Stimulated activated CD8-positive, alpha-beta memory T cell treated with anti-CD3 and anti-CD28 coated beads, Interleukin-7, amount 100 ng/mL, for 48 hours (primary cell): ENCODE measurements at regions not wholly inside any gene's neighbourhood (a gene's known extent, or its start where the extent isn't known, plus 50 kb on each side); places are given as distances from the start of the nearest gene placed in this dataset.

ENCODE experiments used
- DNase-seq, 2 donors: peaks; one replicate each; pipeline ENCODE4 v3.0.0-alpha.2; 2020; ENCODE audit warnings: low read depth in 1 of 2; ENCODE audit errors: extremely low read depth in 1 of 2

GRCh38 chr9:81490605-81491331 is 198.6 kb downstream of the TLE1 start:
- DNase-seq: no peak

- no peak for DNase-seq
Measured at GRCh38 chr9:81489046-81489445, 200.3 kb downstream of the TLE1 start.

GRCh38 chr9:81480828-81481604 is 208.3 kb downstream of the TLE1 start:
- DNase-seq: no peak

- DNase-seq: no peak
Measured at GRCh38 chr9:81479573-81479972, 209.8 kb downstream of the TLE1 start.

- DNase-seq: no peak
Measured at GRCh38 chr9:81477669-81478068, 211.7 kb downstream of the TLE1 start.

- DNase-seq: no peak
Measured at GRCh38 chr9:81476813-81477490, 212.4 kb downstream of the TLE1 start.

GRCh38 chr9:81474792-81475191 is 214.6 kb downstream of the TLE1 start:
- no peak for DNase-seq

GRCh38 chr9:81474125-81474524 is 215.2 kb downstream of the TLE1 start:
- DNase-seq: no peak

- DNase-seq: no peak
Measured at GRCh38 chr9:81473708-81474107, 215.6 kb downstream of the TLE1 start.

- no peak for DNase-seq
Measured at GRCh38 chr9:81473206-81473605, 216.1 kb downstream of the TLE1 start.

GRCh38 chr9:81472701-81473100 is 216.6 kb downstream of the TLE1 start:
- no peak for DNase-seq

GRCh38 chr9:81470864-81471263 is 218.5 kb downstream of the TLE1 start:
- no peak for DNase-seq

- DNase-seq: no peak
Measured at GRCh38 chr9:81468084-81468595, 221.2 kb downstream of the TLE1 start.

- no peak for DNase-seq
Measured at GRCh38 chr9:81466981-81467380, 222.4 kb downstream of the TLE1 start.

- DNase-seq: no peak
Measured at GRCh38 chr9:81465468-81466011, 223.8 kb downstream of the TLE1 start.

GRCh38 chr9:81462801-81463200 is 226.5 kb downstream of the TLE1 start:
- DNase-seq: no peak

GRCh38 chr9:81461196-81461595 is 228.2 kb downstream of the TLE1 start:
- DNase-seq: no peak

- DNase-seq: no peak
Measured at GRCh38 chr9:81460693-81461092, 228.7 kb downstream of the TLE1 start.

- DNase-seq: no peak
Measured at GRCh38 chr9:81459591-81459990, 229.8 kb downstream of the TLE1 start.

- DNase-seq: no peak
Measured at GRCh38 chr9:81456431-81457006, 232.8 kb downstream of the TLE1 start.
